H9 (cell line): ENCODE measurements at regions not wholly inside any gene's neighbourhood (a gene's known extent, or its start where the extent isn't known, plus 50 kb on each side); places are given as distances from the start of the nearest gene placed in this dataset.

Experiments used
- DNase-seq: peaks from one replicate; pipeline ENCODE4 v3.0.0-alpha.2; 2017
- H2AFZ ChIP-seq: one replicate; pipeline ENCODE4 v1.6.1; 2013; ENCODE audit warnings: mild to moderate bottlenecking, low read length, control low read depth, moderate library complexity
- H2AK5ac ChIP-seq: 2 replicates; pipeline ENCODE4 v1.6.1; 2013; ENCODE audit warnings: low read length, control low read depth, mixed read lengths; ENCODE audit not compliant: insufficient read length
- H2BK120ac ChIP-seq: one replicate; pipeline ENCODE4 v1.6.1; 2013; ENCODE audit warnings: low read depth, mild to moderate bottlenecking, low read length, control low read depth, inconsistent platforms; ENCODE audit not compliant: poor library complexity, severe bottlenecking
- H2BK12ac ChIP-seq: 2 replicates; pipeline ENCODE4 v1.6.1; 2013; ENCODE audit warnings: low read length, control low read depth, mixed read lengths, low read depth; ENCODE audit not compliant: insufficient read length
- H2BK15ac ChIP-seq: 2 replicates; pipeline ENCODE4 v1.6.1; 2013; ENCODE audit warnings: low read depth, low read length, control low read depth
- H2BK20ac ChIP-seq: one replicate; pipeline ENCODE4 v1.6.1; 2013; ENCODE audit warnings: low read depth, mild to moderate bottlenecking, low read length, control low read depth, inconsistent platforms; ENCODE audit not compliant: poor library complexity, severe bottlenecking
- H2BK5ac ChIP-seq: 2 replicates; pipeline ENCODE4 v1.6.1; 2013; ENCODE audit warnings: low read length, control low read depth, mixed read lengths; ENCODE audit not compliant: insufficient read length
- H3K14ac ChIP-seq: 2 replicates; pipeline ENCODE4 v1.6.1; 2013; ENCODE audit warnings: low read length, control low read depth; ENCODE audit not compliant: insufficient read depth
- H3K18ac ChIP-seq: 2 replicates; pipeline ENCODE4 v1.6.1; 2013; ENCODE audit warnings: low read depth, mild to moderate bottlenecking, mixed read lengths, low read length, control low read depth; ENCODE audit not compliant: insufficient read length
- H3K23ac ChIP-seq: 2 replicates; pipeline ENCODE4 v1.6.1; 2013; ENCODE audit warnings: low read length, control low read depth, mixed read lengths, low read depth; ENCODE audit not compliant: insufficient read length
- H3K23me2 ChIP-seq: 2 replicates; pipeline ENCODE4 v1.6.1; 2013; ENCODE audit warnings: low read depth, mild to moderate bottlenecking, mixed read lengths, low read length, control low read depth; ENCODE audit not compliant: insufficient read length, poor library complexity, severe bottlenecking
- H3K27ac ChIP-seq: 2 replicates; pipeline ENCODE4 v1.5.1; 2013; ENCODE audit warnings: low read length, control low read depth, mixed read lengths, low read depth; ENCODE audit not compliant: insufficient read length
- H3K27me3 ChIP-seq: 2 replicates; pipeline ENCODE4 v1.6.1; 2013; ENCODE audit warnings: low read length, control low read depth, inconsistent platforms; ENCODE audit not compliant: insufficient read depth
- H3K4ac ChIP-seq: 2 replicates; pipeline ENCODE4 v1.6.1; 2013; ENCODE audit warnings: low read depth, mild to moderate bottlenecking, control low read depth, inconsistent platforms, low read length, moderate library complexity
- H3K4me1 ChIP-seq: 2 replicates; pipeline ENCODE4 v1.6.1; 2013; ENCODE audit warnings: low read length, control low read depth, inconsistent platforms; ENCODE audit not compliant: insufficient read depth
- H3K4me2 ChIP-seq: 2 replicates; pipeline ENCODE4 v1.6.1; 2013; ENCODE audit warnings: low read length, control low read depth, mixed read lengths; ENCODE audit not compliant: insufficient read length, insufficient read depth
- H3K56ac ChIP-seq: 2 replicates; pipeline ENCODE4 v1.6.1; 2013; ENCODE audit warnings: low read depth, mild to moderate bottlenecking, mixed read lengths, low read length, control low read depth; ENCODE audit not compliant: insufficient read length
- H3K79me1 ChIP-seq: 2 replicates; pipeline ENCODE4 v1.6.1; 2013; ENCODE audit warnings: low read depth, mild to moderate bottlenecking, moderate library complexity, low read length, control low read depth, inconsistent platforms; ENCODE audit not compliant: insufficient read depth, poor library complexity, severe bottlenecking
- H3K79me2 ChIP-seq: 2 replicates; pipeline ENCODE4 v1.6.1; 2013; ENCODE audit warnings: low read length, control low read depth, inconsistent platforms; ENCODE audit not compliant: insufficient read depth
- H3K9ac ChIP-seq: 2 replicates; pipeline ENCODE4 v1.6.1; 2013; ENCODE audit warnings: low read length, control low read depth, mixed read lengths; ENCODE audit not compliant: insufficient read length; ENCODE audit errors: extremely low read depth
- H3K9me3 ChIP-seq: one replicate; pipeline ENCODE4 v1.6.1; 2013; ENCODE audit warnings: low read depth, low read length, inconsistent platforms; ENCODE audit not compliant: control insufficient read depth
- H3T11ph ChIP-seq: one replicate; pipeline ENCODE4 v1.6.1; 2013; ENCODE audit warnings: mild to moderate bottlenecking, low read length, control low read depth, inconsistent platforms
- H4K20me1 ChIP-seq: one replicate; pipeline ENCODE4 v1.6.1; 2013; ENCODE audit not compliant: control insufficient read depth, insufficient read length, insufficient read depth
- H4K5ac ChIP-seq: 2 replicates; pipeline ENCODE4 v1.6.1; 2013; ENCODE audit warnings: low read depth, mild to moderate bottlenecking, mixed read lengths, low read length, control low read depth; ENCODE audit not compliant: insufficient read length
- H4K8ac ChIP-seq: replicated peaks from 2 replicates; pipeline ENCODE4 v1.6.1; 2013; ENCODE audit warnings: low read length, control low read depth, mixed read lengths, low read depth; ENCODE audit not compliant: insufficient read length
- H4K91ac ChIP-seq: 2 replicates; pipeline ENCODE4 v1.6.1; 2013; ENCODE audit warnings: low read depth, mild to moderate bottlenecking, moderate library complexity, mixed read lengths, low read length, control low read depth; ENCODE audit not compliant: insufficient read length
- H3K27ac Mint-ChIP-seq, 3 experiments: 2 replicates in 2 of 3; 3 replicates in 1 of 3; pipeline ENCODE4 v1.8.0; 2020 to 2021; ENCODE audit warnings: mixed read lengths in 3 of 3, mild to moderate bottlenecking in 1 of 3, moderate library complexity in 1 of 3
- H3K27me3 Mint-ChIP-seq: 2 replicates; pipeline ENCODE4 v1.8.0; 2021; ENCODE audit warnings: low read depth, mild to moderate bottlenecking, moderate library complexity, mixed read lengths
- H3K36me3 Mint-ChIP-seq, 3 experiments: 2 replicates in 2 of 3; 3 replicates in 1 of 3; pipeline ENCODE4 v1.8.0; 2020 to 2021; ENCODE audit warnings: low read depth in 3 of 3, mixed read lengths in 3 of 3; ENCODE audit not compliant: insufficient read depth in 1 of 3
- H3K4me1 Mint-ChIP-seq, 2 experiments: 2 replicates each; pipeline ENCODE4 v1.8.0; 2020; ENCODE audit warnings: mixed read lengths in 2 of 2
- H3K4me3 Mint-ChIP-seq, 2 experiments: 2 replicates in 1 of 2; 3 replicates in 1 of 2; pipeline ENCODE4 v1.8.0; 2020 to 2021; ENCODE audit warnings: mild to moderate bottlenecking in 2 of 2, mixed read lengths in 2 of 2, moderate library complexity in 1 of 2
- H3K9me3 Mint-ChIP-seq, 2 experiments: 2 replicates in 1 of 2; 3 replicates in 1 of 2; pipeline ENCODE4 v1.8.0; 2020; ENCODE audit warnings: mild to moderate bottlenecking in 2 of 2, mixed read lengths in 2 of 2, moderate library complexity in 1 of 2
- WGBS: extraction: QIAGEN DNeasy Blood & Tissue Kit; methylation state at CpG from one replicate; pipeline ENCODE4 v1.1.7; 2013; ENCODE audit warnings: missing lambda C conversion rate, low lambda C conversion rate, mixed read lengths; ENCODE audit not compliant: insufficient read length; ENCODE audit errors: extremely low coverage; 5-methylcytosine and 5-hydroxymethylcytosine counted together
- TF ChIP-seq, protein P1 (sequence below): fragments of 200-600 bp; sonication (generic); conservative IDR thresholded peaks from 3 replicates; pipeline ENCODE4 v1.8.0; 2021; ENCODE audit warnings: antibody characterized with exemption, mild to moderate bottlenecking

GRCh38 chr5:96338091-96338490 is 95.0 kb downstream of the PCSK1 start:
- no peak overlapping the region for H3K4me3 Mint-ChIP-seq
- TF ChIP-seq, protein P1, sequence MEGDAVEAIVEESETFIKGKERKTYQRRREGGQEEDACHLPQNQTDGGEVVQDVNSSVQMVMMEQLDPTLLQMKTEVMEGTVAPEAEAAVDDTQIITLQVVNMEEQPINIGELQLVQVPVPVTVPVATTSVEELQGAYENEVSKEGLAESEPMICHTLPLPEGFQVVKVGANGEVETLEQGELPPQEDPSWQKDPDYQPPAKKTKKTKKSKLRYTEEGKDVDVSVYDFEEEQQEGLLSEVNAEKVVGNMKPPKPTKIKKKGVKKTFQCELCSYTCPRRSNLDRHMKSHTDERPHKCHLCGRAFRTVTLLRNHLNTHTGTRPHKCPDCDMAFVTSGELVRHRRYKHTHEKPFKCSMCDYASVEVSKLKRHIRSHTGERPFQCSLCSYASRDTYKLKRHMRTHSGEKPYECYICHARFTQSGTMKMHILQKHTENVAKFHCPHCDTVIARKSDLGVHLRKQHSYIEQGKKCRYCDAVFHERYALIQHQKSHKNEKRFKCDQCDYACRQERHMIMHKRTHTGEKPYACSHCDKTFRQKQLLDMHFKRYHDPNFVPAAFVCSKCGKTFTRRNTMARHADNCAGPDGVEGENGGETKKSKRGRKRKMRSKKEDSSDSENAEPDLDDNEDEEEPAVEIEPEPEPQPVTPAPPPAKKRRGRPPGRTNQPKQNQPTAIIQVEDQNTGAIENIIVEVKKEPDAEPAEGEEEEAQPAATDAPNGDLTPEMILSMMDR, result no peak
- no peak overlapping the region for H2AK5ac ChIP-seq
- no peaks in the 10 kb centered on the region for H3K4me1 ChIP-seq
- H2BK15ac ChIP-seq, result no peak overlapping the region
- H3K27me3 Mint-ChIP-seq, result no peaks in the 10 kb centered on the region
- H2BK20ac ChIP-seq, result no peak overlapping the region
- DNase-seq, result no peak
- no peak overlapping the region for H3K56ac ChIP-seq
- H2BK5ac ChIP-seq, result no peak overlapping the region
- no peak overlapping the region for H3K23ac ChIP-seq
- WGBS, result no CpG with 5 or more reads among the region's 2 CpGs
- H3K9me3 ChIP-seq, result no peaks in the 10 kb centered on the region
- H2BK120ac ChIP-seq, result no peak overlapping the region
- no peaks in the 10 kb centered on the region for H3K9me3 Mint-ChIP-seq
- no peak overlapping the region for H4K91ac ChIP-seq
- no peak overlapping the region for H3T11ph ChIP-seq
- H3K4me2 ChIP-seq, result no peak overlapping the region
- H4K20me1 ChIP-seq, result no peaks in the 10 kb centered on the region
- no peaks in the 10 kb centered on the region for H3K79me1 ChIP-seq
- H2AFZ ChIP-seq, result no peak overlapping the region
- H4K5ac ChIP-seq, result no peak overlapping the region
- H3K27ac ChIP-seq, result no peak overlapping the region
- H3K4ac ChIP-seq, result no peak overlapping the region
- no peak overlapping the region for H3K18ac ChIP-seq
- no peaks in the 10 kb centered on the region for H3K23me2 ChIP-seq
- no peaks in the 10 kb centered on the region for H3K36me3 Mint-ChIP-seq
- H3K9ac ChIP-seq, result no peak overlapping the region
- no peak overlapping the region for H3K14ac ChIP-seq
- H3K4me1 Mint-ChIP-seq, result peaks cover 8 to 11% of the 10 kb centered on the region in 2 experiments
- no peak overlapping the region for H3K27ac Mint-ChIP-seq
- no peaks in the 10 kb centered on the region for H3K79me2 ChIP-seq
- H2BK12ac ChIP-seq, result no peak overlapping the region
- H4K8ac ChIP-seq, result no peak overlapping the region
- no peaks in the 10 kb centered on the region for H3K27me3 ChIP-seq
